GM23248 (cell line): ENCODE measurements at regions not wholly inside any gene's neighbourhood (a gene's known extent, or its start where the extent isn't known, plus 50 kb on each side); places are given as distances from the start of the nearest gene placed in this dataset.

Source experiments
- DNase-seq: peaks from one replicate; pipeline ENCODE4 v3.0.0-alpha.2; 2015
- H2AFZ ChIP-seq: fragments of 200-600 bp; sonication (generic); 2 replicates; pipeline ENCODE4 v1.6.1; 2016; ENCODE audit warnings: antibody characterized with exemption
- H3F3A ChIP-seq: fragments of 200-600 bp; sonication (generic); 2 replicates; pipeline ENCODE4 v1.6.1; 2016; ENCODE audit warnings: mild to moderate bottlenecking, antibody characterized with exemption, mixed run types; ENCODE audit not compliant: insufficient read depth
- H3K27ac ChIP-seq: fragments of 200-600 bp; sonication (generic); 2 replicates; pipeline ENCODE4 v1.5.1; 2016; ENCODE audit warnings: mild to moderate bottlenecking
- H3K27me3 ChIP-seq: fragments of 200-600 bp; sonication (generic); replicated peaks from 2 replicates; pipeline ENCODE4 v1.6.1; 2016; ENCODE audit warnings: mild to moderate bottlenecking; ENCODE audit not compliant: insufficient read depth
- H3K36me3 ChIP-seq: fragments of 200-600 bp; sonication (generic); 2 replicates; pipeline ENCODE4 v1.6.1; 2016; ENCODE audit warnings: low read depth, mild to moderate bottlenecking
- H3K4me1 ChIP-seq: fragments of 200-600 bp; sonication (generic); 2 replicates; pipeline ENCODE4 v1.6.1; 2016; ENCODE audit warnings: mild to moderate bottlenecking; ENCODE audit not compliant: insufficient read depth
- H3K4me2 ChIP-seq: fragments of 200-600 bp; sonication (generic); one replicate; pipeline ENCODE4 v1.6.1; 2016; ENCODE audit warnings: mild to moderate bottlenecking; ENCODE audit not compliant: unreplicated experiment
- H3K4me3 ChIP-seq: fragments of 200-600 bp; sonication (generic); 2 replicates; pipeline ENCODE4 v1.5.1; 2016; ENCODE audit warnings: mild to moderate bottlenecking
- H3K79me2 ChIP-seq: fragments of 200-600 bp; sonication (generic); 2 replicates; pipeline ENCODE4 v1.6.1; 2016; ENCODE audit warnings: mild to moderate bottlenecking; ENCODE audit not compliant: insufficient read depth
- H3K9ac ChIP-seq: fragments of 200-600 bp; sonication (generic); 2 replicates; pipeline ENCODE4 v1.6.1; 2016; ENCODE audit warnings: mild to moderate bottlenecking
- H3K9me2 ChIP-seq: fragments of 200-600 bp; sonication (generic); 2 replicates; pipeline ENCODE4 v1.6.1; 2016; ENCODE audit warnings: mixed run types, mild to moderate bottlenecking, moderate library complexity; ENCODE audit not compliant: insufficient read depth
- H3K9me3 ChIP-seq: fragments of 200-600 bp; sonication (generic); one replicate; pipeline ENCODE4 v1.6.1; 2017; ENCODE audit warnings: low read depth
- H4K20me1 ChIP-seq: fragments of 200-600 bp; sonication (generic); 2 replicates; pipeline ENCODE4 v1.6.0; 2016; ENCODE audit not compliant: insufficient read depth
- EZH2 ChIP-seq: fragments of 200-600 bp; sonication (generic); IDR thresholded peaks from 2 replicates; pipeline ENCODE4 v1.6.1; 2018; ENCODE audit warnings: antibody characterized with exemption, mild to moderate bottlenecking; ENCODE audit not compliant: insufficient read depth, poor library complexity, severe bottlenecking
- EZH2phosphoT487 ChIP-seq: fragments of 200-600 bp; sonication (generic); IDR thresholded peaks from 2 replicates; pipeline ENCODE4 v1.6.1; 2018; ENCODE audit warnings: antibody characterized with exemption, moderate library complexity, mild to moderate bottlenecking, low read depth; ENCODE audit not compliant: insufficient read depth
- WGBS, 2 experiments: methylation state at CpG; one replicate each; pipeline ENCODE4 v1.1.6; 2015 to 2017; ENCODE audit warnings: low lambda C conversion rate in 2 of 2, low coverage in 1 of 2; ENCODE audit errors: missing lambda C conversion rate in 2 of 2; 5-methylcytosine and 5-hydroxymethylcytosine counted together
- in situ Hi-C: fragments of 300-500 bp; cut with MboI; formaldehyde crosslinking; loops from 2 replicates; pipeline ENCODE4 v1.15.0; 2020

GRCh38 chr11:15705891-15706290 is 591.2 kb downstream of the INSC start:
- Histone ChIP-seq H3K9me3 (no peaks in the 10 kb centered on the region), H3K4me1 (no peaks in the 10 kb centered on the region), H4K20me1 (no peaks in the 10 kb centered on the region), H3K9me2 (no peaks in the 10 kb centered on the region), H3K9ac (no peak overlapping the region), H3K4me3 (no peak overlapping the region), H3K27me3 (no peaks in the 10 kb centered on the region), H3K79me2 (no peaks in the 10 kb centered on the region), H3K27ac (no peak overlapping the region), H3F3A (no peaks in the 10 kb centered on the region), H3K36me3 (no peaks in the 10 kb centered on the region), H3K4me2 (no peak overlapping the region), H2AFZ (no peak overlapping the region)
- TF ChIP-seq EZH2phosphoT487 = no peak
- no peak for TF ChIP-seq EZH2
- WGBS, 2 experiments = 39 to 64% methylated on average over 5 of the region's 5 CpGs
- DNase-seq = no peak
- in situ Hi-C loops = no loop called here

- H3K9me2 ChIP-seq = no peaks in the 10 kb centered on the region
- no peaks in the 10 kb centered on the region for H3K36me3 ChIP-seq
- H3K9ac ChIP-seq = no peak overlapping the region
- H3K4me3 ChIP-seq = no peak overlapping the region
- H3K9me3 ChIP-seq = no peaks in the 10 kb centered on the region
- no peaks in the 10 kb centered on the region for H3F3A ChIP-seq
- H3K27ac ChIP-seq = no peak overlapping the region
- no peaks in the 10 kb centered on the region for H3K27me3 ChIP-seq
- no peak for DNase-seq
- H3K4me1 ChIP-seq = no peaks in the 10 kb centered on the region
- H4K20me1 ChIP-seq = no peaks in the 10 kb centered on the region
- WGBS, 2 experiments = 0 to 8% methylated on average over 1 of the region's 1 CpG
- H3K79me2 ChIP-seq = no peaks in the 10 kb centered on the region
- in situ Hi-C loops = no loop called here
- H2AFZ ChIP-seq = no peak overlapping the region
- no peak for TF ChIP-seq EZH2phosphoT487
- no peak for TF ChIP-seq EZH2
- H3K4me2 ChIP-seq = no peak overlapping the region
Measured at GRCh38 chr11:15707194-15707593, 592.5 kb downstream of the INSC start.

- Histone ChIP-seq H3K4me1 (no peaks in the 10 kb centered on the region), H3K4me2 (no peak overlapping the region), H3K27ac (no peak overlapping the region), H3K9me2 (no peaks in the 10 kb centered on the region), H3K27me3 (no peaks in the 10 kb centered on the region), H3K79me2 (no peaks in the 10 kb centered on the region), H3K36me3 (no peaks in the 10 kb centered on the region), H4K20me1 (no peaks in the 10 kb centered on the region), H3F3A (no peaks in the 10 kb centered on the region), H3K9ac (no peak overlapping the region), H3K9me3 (no peaks in the 10 kb centered on the region), H2AFZ (no peak overlapping the region), H3K4me3 (no peak overlapping the region)
- 0% methylated on average over 2 of the region's 2 CpGs for WGBS, 2 experiments
- TF ChIP-seq EZH2 (no peak), EZH2phosphoT487 (no peak)
- DNase-seq = no peak
- in situ Hi-C loops = no loop called here
Measured at GRCh38 chr11:15707971-15708370, 593.2 kb downstream of the INSC start.

GRCh38 chr11:15710580-15711275 is 596.0 kb downstream of the INSC start:
- no peaks in the 10 kb centered on the region for H4K20me1 ChIP-seq
- no peak overlapping the region for H3K27ac ChIP-seq
- no peak overlapping the region for H3K4me3 ChIP-seq

GRCh38 chr11:15711311-15711710 is 596.6 kb downstream of the INSC start:
- no peaks in the 10 kb centered on the region for H3K27me3 ChIP-seq
- in situ Hi-C loops = no loop called here
- 28 to 30% methylated on average over 2 of the region's 2 CpGs for WGBS, 2 experiments

More at GRCh38 chr11:15710580-15711275, 596.0 kb downstream of the INSC start:
- Histone ChIP-seq H3K27me3 (no peaks in the 10 kb centered on the region), H3K4me2 (no peak overlapping the region), H3K79me2 (no peaks in the 10 kb centered on the region), H3K9me3 (no peaks in the 10 kb centered on the region), H3K36me3 (no peaks in the 10 kb centered on the region), H3K9me2 (no peaks in the 10 kb centered on the region), H3K4me1 (no peaks in the 10 kb centered on the region), H3F3A (no peaks in the 10 kb centered on the region), H2AFZ (no peak overlapping the region), H3K9ac (no peak overlapping the region)
- WGBS, 2 experiments = 50 to 54% methylated on average over 3 of the region's 3 CpGs
- TF ChIP-seq EZH2phosphoT487 = no peak
- in situ Hi-C loops = no loop called here
- DNase-seq = no peak

More at GRCh38 chr11:15711311-15711710, 596.6 kb downstream of the INSC start:
- H3K4me1 ChIP-seq = no peaks in the 10 kb centered on the region
- TF ChIP-seq EZH2phosphoT487 = no peak
- no peak for TF ChIP-seq EZH2
- no peaks in the 10 kb centered on the region for H4K20me1 ChIP-seq
- no peaks in the 10 kb centered on the region for H3K36me3 ChIP-seq
- no peak overlapping the region for H3K27ac ChIP-seq
- no peak overlapping the region for H3K4me2 ChIP-seq
- H3K9ac ChIP-seq = no peak overlapping the region
- no peaks in the 10 kb centered on the region for H3K79me2 ChIP-seq
- H3K4me3 ChIP-seq = no peak overlapping the region
- H2AFZ ChIP-seq = no peak overlapping the region
- no peak for DNase-seq
- no peaks in the 10 kb centered on the region for H3K9me3 ChIP-seq
- H3F3A ChIP-seq = no peaks in the 10 kb centered on the region
- H3K9me2 ChIP-seq = no peaks in the 10 kb centered on the region
